ENCODE measurements at regions not wholly inside any gene's neighbourhood (a gene's known extent, or its start where the extent isn't known, plus 50 kb on each side); places are given as distances from the start of the nearest gene placed in this dataset.

- TF ChIP-seq, protein P1, sequence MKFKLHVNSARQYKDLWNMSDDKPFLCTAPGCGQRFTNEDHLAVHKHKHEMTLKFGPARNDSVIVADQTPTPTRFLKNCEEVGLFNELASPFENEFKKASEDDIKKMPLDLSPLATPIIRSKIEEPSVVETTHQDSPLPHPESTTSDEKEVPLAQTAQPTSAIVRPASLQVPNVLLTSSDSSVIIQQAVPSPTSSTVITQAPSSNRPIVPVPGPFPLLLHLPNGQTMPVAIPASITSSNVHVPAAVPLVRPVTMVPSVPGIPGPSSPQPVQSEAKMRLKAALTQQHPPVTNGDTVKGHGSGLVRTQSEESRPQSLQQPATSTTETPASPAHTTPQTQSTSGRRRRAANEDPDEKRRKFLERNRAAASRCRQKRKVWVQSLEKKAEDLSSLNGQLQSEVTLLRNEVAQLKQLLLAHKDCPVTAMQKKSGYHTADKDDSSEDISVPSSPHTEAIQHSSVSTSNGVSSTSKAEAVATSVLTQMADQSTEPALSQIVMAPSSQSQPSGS (tag by site-specific recombination; IDR thresholded peaks at IDR 0.05; ENCODE audit: low read depth), result no peak
- no peak for TF ChIP-seq ZNF16 (tag by site-specific recombination; IDR thresholded peaks at IDR 0.05; ENCODE audit: low read depth)
- TF ChIP-seq ZNF112 (tag by site-specific recombination; IDR thresholded peaks at IDR 0.05), result no peak
- no peak for TF ChIP-seq ZNF366 (tag by site-specific recombination; conservative IDR thresholded peaks at IDR 0.05)
- no peak for TF ChIP-seq ZNF776 (tag by site-specific recombination; IDR thresholded peaks at IDR 0.05; ENCODE audit: borderline replicate concordance)
- TF ChIP-seq ZNF518A (tag by site-specific recombination; conservative IDR thresholded peaks at IDR 0.05; ENCODE audit: low read depth), result no peak
- no peak for TF ChIP-seq ZNF266 (tag by site-specific recombination; IDR thresholded peaks at IDR 0.05; ENCODE audit: low read depth)
- TF ChIP-seq ZNF558 (tag by site-specific recombination; IDR thresholded peaks at IDR 0.05), result no peak
- TF ChIP-seq RBAK (tag by site-specific recombination; IDR thresholded peaks at IDR 0.05), result no peak
- TF ChIP-seq PRDM10 (tag by site-specific recombination; IDR thresholded peaks at IDR 0.05), result no peak
- no peak for TF ChIP-seq ZNF23 (tag by site-specific recombination; IDR thresholded peaks at IDR 0.05; ENCODE audit: borderline replicate concordance)
- no peak for TF ChIP-seq ZNF449 (tag by site-specific recombination; IDR thresholded peaks at IDR 0.05)
- no peak for TF ChIP-seq KLF8 (tag by site-specific recombination; IDR thresholded peaks at IDR 0.05)
- TF ChIP-seq ZNF274 (IDR thresholded peaks at IDR 0.05; ENCODE audit: low read length), result no peak
- no peak for TF ChIP-seq ZNF274 (tag by site-specific recombination; IDR thresholded peaks at IDR 0.05; ENCODE audit: borderline replicate concordance)
- ChIA-PET CTCF (no interaction called here), POLR2A (no interaction called here)
- H3K36me3 ChIP-seq (ENCODE audit: control insufficient read depth in 2 of 2, insufficient read depth in 1 of 2, low read length in 2 of 2), result no peaks in the 10 kb centered on the region
- H3K27ac ChIP-seq (ENCODE audit: extremely low read depth, low read depth, low read length), result no peak overlapping the region
- no peaks in the 10 kb centered on the region for H3K4me1 ChIP-seq (ENCODE audit: control insufficient read depth, insufficient read depth, low read length)
- H3K4me3 ChIP-seq (ENCODE audit: low read depth, low read length), result no peak overlapping the region
- H3K9me3 ChIP-seq (ENCODE audit: control insufficient read depth, insufficient read depth, low read depth, low read length), result no peaks in the 10 kb centered on the region
Observed at GRCh38 chr11:90373971-90374370, 151.1 kb upstream of the CHORDC1 start.
